ENCODE measurements at regions not wholly inside any gene's neighbourhood (a gene's known extent, or its start where the extent isn't known, plus 50 kb on each side); places are given as distances from the start of the nearest gene placed in this dataset.

DNA sequence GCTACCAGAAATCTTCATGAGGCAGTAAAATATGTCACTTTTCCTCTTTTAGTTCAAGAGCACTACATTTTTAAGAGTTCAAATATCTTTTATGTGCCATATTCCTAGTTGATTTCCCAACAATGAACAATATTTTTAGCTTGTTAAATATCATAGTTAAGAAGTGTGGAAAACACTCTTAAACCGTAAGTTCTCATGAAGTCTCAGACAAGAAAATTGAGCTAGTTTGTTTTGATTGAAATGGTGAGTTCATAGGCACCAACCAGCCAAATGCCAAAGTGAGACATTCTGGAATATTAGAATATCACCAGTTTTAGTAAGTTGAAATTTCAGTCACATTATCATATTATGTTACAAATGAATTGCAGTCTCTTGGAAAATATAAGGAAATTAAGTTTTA is 277.2 kb upstream of the HSF2 start:
- 33% methylated on average over 1 of the region's 1 CpG for WGBS, 2 donors (ENCODE audit: low coverage in 1 of 2)
- H3K4me1 ChIP-seq: peaks cover 3 to 19% (median 8%) of the 10 kb centered on the region in 3 donors
- H3K27me3 ChIP-seq: no peaks in the 10 kb centered on the region
- ATAC-seq: no peak
- H3K36me3 ChIP-seq: no peaks in the 10 kb centered on the region
- H3K9me3 ChIP-seq: no peaks in the 10 kb centered on the region
- TF ChIP-seq POLR2AphosphoS5 (IDR thresholded peaks at IDR 0.05) (no peak), POLR2A (IDR thresholded peaks at IDR 0.05) (no peak), EP300 (IDR thresholded peaks at IDR 0.05) (no peak)
- TF ChIP-seq, protein P1, sequence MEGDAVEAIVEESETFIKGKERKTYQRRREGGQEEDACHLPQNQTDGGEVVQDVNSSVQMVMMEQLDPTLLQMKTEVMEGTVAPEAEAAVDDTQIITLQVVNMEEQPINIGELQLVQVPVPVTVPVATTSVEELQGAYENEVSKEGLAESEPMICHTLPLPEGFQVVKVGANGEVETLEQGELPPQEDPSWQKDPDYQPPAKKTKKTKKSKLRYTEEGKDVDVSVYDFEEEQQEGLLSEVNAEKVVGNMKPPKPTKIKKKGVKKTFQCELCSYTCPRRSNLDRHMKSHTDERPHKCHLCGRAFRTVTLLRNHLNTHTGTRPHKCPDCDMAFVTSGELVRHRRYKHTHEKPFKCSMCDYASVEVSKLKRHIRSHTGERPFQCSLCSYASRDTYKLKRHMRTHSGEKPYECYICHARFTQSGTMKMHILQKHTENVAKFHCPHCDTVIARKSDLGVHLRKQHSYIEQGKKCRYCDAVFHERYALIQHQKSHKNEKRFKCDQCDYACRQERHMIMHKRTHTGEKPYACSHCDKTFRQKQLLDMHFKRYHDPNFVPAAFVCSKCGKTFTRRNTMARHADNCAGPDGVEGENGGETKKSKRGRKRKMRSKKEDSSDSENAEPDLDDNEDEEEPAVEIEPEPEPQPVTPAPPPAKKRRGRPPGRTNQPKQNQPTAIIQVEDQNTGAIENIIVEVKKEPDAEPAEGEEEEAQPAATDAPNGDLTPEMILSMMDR (IDR thresholded peaks at IDR 0.05): no peak
- peak overlapping the region in 2 of 4 donors; percentile 29 to 39 for H3K27ac ChIP-seq
- H3K4me3 ChIP-seq: no peak overlapping the region

DNA sequence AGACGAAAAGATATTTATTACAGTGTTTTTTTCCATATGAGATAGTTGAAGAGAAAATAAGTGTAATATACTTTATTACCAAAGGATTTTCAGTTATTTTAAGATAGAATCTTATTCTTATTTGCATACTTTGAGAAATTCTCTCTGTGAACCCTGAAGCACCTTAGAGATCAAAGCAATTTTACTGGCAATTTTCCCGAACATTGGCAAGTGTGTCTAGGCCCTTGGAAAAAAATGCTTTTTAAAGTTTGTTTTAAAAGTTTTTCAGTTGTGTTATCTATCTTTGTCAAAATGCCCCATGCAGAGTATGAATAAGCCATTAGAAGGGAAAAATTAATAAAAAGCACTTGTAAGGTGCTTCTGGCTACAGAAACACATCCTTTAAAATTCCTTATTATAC is 276.8 kb upstream of the HSF2 start:
- Histone ChIP-seq H3K4me3 (no peak overlapping the region), H3K27ac (peak overlapping the region in 1 of 4 donors; percentile 39), H3K36me3 (no peaks in the 10 kb centered on the region), H3K9me3 (no peaks in the 10 kb centered on the region), H3K27me3 (no peaks in the 10 kb centered on the region), H3K4me1 (peaks cover 3 to 15% (median 6%) of the 10 kb centered on the region in 3 donors)
- no peak for TF ChIP-seq POLR2AphosphoS5 (IDR thresholded peaks at IDR 0.05)
- TF ChIP-seq, protein P1 (IDR thresholded peaks at IDR 0.05): no peak
- no peak for TF ChIP-seq POLR2A (IDR thresholded peaks at IDR 0.05)
- TF ChIP-seq EP300 (IDR thresholded peaks at IDR 0.05): no peak
- WGBS, 2 donors (ENCODE audit: low coverage in 1 of 2): 30 to 35% methylated on average over 2 of the region's 2 CpGs
- no peak for ATAC-seq

DNA sequence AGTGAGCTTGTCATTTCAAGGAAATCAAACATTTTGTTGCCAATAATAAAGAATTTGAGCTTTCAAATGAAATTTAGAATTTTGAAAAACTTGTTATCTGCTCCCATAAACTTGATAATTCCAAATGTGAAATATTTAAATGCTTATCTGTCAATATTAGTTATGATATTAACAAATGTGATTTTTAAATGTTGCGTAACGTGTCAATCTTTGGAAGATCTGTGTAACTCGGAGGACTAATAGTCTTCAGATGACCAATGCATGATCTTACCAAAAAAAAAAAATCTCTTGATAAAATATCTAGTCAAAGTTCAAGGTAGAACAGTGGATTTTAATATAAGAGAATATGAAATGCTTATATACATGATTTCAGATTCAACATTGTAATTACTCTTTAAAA is 274.5 kb upstream of the HSF2 start:
- ATAC-seq: no peak
- 95% methylated on average over 3 of the region's 3 CpGs for WGBS, 2 donors (ENCODE audit: low coverage in 1 of 2)
- TF ChIP-seq, protein P1 (IDR thresholded peaks at IDR 0.05): no peak
- TF ChIP-seq POLR2A (IDR thresholded peaks at IDR 0.05) (no peak), EP300 (IDR thresholded peaks at IDR 0.05) (no peak), POLR2AphosphoS5 (IDR thresholded peaks at IDR 0.05) (no peak)
- Histone ChIP-seq H3K27me3 (no peaks in the 10 kb centered on the region), H3K27ac (no peak overlapping the region), H3K9me3 (no peaks in the 10 kb centered on the region), H3K4me1 (peaks cover 3 to 21% (median 6%) of the 10 kb centered on the region in 3 donors), H3K4me3 (no peak overlapping the region), H3K36me3 (no peaks in the 10 kb centered on the region)

DNA sequence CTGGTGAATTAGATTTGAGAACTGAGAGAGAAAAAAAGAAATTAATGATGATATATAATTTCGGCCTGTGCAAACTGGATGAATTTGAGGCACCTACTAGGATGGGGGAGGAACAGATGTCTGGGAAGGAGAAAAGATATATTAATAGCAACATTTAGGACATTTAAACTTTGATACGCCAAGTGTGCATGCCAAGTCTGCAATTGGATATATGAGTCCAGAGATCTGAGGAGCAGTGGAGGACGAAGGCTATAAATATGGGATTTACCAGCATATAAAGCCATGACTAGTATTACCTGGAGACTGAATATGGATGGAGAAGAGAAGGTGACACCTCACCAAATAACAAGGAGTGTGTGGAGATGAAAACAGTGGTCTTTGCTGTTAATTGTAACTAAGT is 272.6 kb upstream of the HSF2 start:
- Histone ChIP-seq H3K4me1 (peaks cover 3 to 22% (median 6%) of the 10 kb centered on the region in 3 donors), H3K9me3 (no peaks in the 10 kb centered on the region), H3K36me3 (no peaks in the 10 kb centered on the region), H3K27me3 (no peaks in the 10 kb centered on the region), H3K27ac (no peak overlapping the region), H3K4me3 (no peak overlapping the region)
- no peak for ATAC-seq
- TF ChIP-seq POLR2AphosphoS5 (IDR thresholded peaks at IDR 0.05) (no peak), EP300 (IDR thresholded peaks at IDR 0.05) (no peak), POLR2A (IDR thresholded peaks at IDR 0.05) (no peak)
- TF ChIP-seq, protein P1 (IDR thresholded peaks at IDR 0.05): no peak
- 93 to 95% methylated on average over 3 of the region's 3 CpGs for WGBS, 2 donors (ENCODE audit: low coverage in 1 of 2)

DNA sequence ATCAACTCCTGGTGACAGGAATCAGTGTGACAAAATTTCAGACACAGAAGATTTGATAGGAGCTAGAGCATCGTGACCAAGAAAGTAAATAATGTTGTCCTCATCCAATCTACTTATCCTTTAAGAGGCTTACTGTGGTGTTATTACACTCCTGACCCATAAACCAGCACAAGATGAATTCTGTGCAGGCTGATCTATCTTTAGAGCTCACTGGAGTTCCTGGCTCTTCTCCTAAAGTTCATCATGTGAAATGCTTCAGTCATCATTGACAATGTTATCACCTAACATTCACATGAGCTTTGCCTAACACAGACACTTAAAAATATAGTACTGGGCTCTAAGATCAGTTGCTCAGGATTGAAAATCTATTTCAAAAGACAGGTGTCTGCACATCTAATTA is 271.0 kb upstream of the HSF2 start:
- no peaks in the 10 kb centered on the region for H3K9me3 ChIP-seq
- no peak for ATAC-seq
- no peak overlapping the region for H3K27ac ChIP-seq
- no peaks in the 10 kb centered on the region for H3K36me3 ChIP-seq
- TF ChIP-seq POLR2A (IDR thresholded peaks at IDR 0.05) (no peak), EP300 (IDR thresholded peaks at IDR 0.05) (no peak), POLR2AphosphoS5 (IDR thresholded peaks at IDR 0.05) (no peak)
- TF ChIP-seq, protein P1 (IDR thresholded peaks at IDR 0.05): no peak
- H3K4me1 ChIP-seq: peaks cover 0 to 8% (median 0%) of the 10 kb centered on the region in 3 donors
- 83 to 88% methylated on average over 1 of the region's 1 CpG for WGBS, 2 donors (ENCODE audit: low coverage in 1 of 2)
- H3K27me3 ChIP-seq: no peaks in the 10 kb centered on the region
- H3K4me3 ChIP-seq: no peak overlapping the region

Measured in gastroesophageal sphincter (tissue), 4 donors.